OCI-LY3 (cell line): ENCODE measurements at regions not wholly inside any gene's neighbourhood (a gene's known extent, or its start where the extent isn't known, plus 50 kb on each side); places are given as distances from the start of the nearest gene placed in this dataset.

Experiments
- H2AFZ ChIP-seq: fragments of 200-600, 300-600 bp; shearing (Covaris generic); 2 replicates; pipeline ENCODE4 v1.6.0; 2014; ENCODE audit warnings: antibody characterized with exemption, low read depth, low read length
- H3K27ac ChIP-seq: fragments of 200-600, 300-600 bp; sonication (generic); 2 replicates; pipeline ENCODE4 v1.5.1; 2014; ENCODE audit warnings: mild to moderate bottlenecking, low read length, moderate library complexity, mixed read lengths
- H3K27me3 ChIP-seq: fragments of 200-600, 300-600 bp; sonication (generic); 2 replicates; pipeline ENCODE4 v1.6.1; 2014; ENCODE audit warnings: low read depth, low read length, mixed read lengths
- H3K36me3 ChIP-seq: fragments of 200-600, 300-600 bp; sonication (generic); replicated peaks from 2 replicates; pipeline ENCODE3; 2014; ENCODE audit warnings: low read depth, low read length, mixed read lengths
- H3K4me1 ChIP-seq: fragments of 300-600, 200-600 bp; sonication (generic); 2 replicates; pipeline ENCODE4 v1.6.1; 2014; ENCODE audit warnings: low read length, mixed read lengths
- H3K4me2 ChIP-seq: fragments of 200-600, 300-600 bp; sonication (generic); 2 replicates; pipeline ENCODE4 v1.6.1; 2014; ENCODE audit warnings: low read length, mixed read lengths
- H3K4me3 ChIP-seq: fragments of 300-600, 200-600 bp; sonication (generic); 2 replicates; pipeline ENCODE4 v1.5.1; 2014; ENCODE audit warnings: antibody characterized with exemption, mild to moderate bottlenecking, low read length, moderate library complexity
- H3K79me2 ChIP-seq: fragments of 300-600, 200-600 bp; shearing (Covaris generic); 2 replicates; pipeline ENCODE4 v1.6.1; 2014; ENCODE audit warnings: mild to moderate bottlenecking, low read length, mixed read lengths
- H3K9ac ChIP-seq: fragments of 300-600, 200-600 bp; shearing (Covaris generic); 2 replicates; pipeline ENCODE4 v1.6.0; 2014; ENCODE audit warnings: mild to moderate bottlenecking, low read length, moderate library complexity
- H3K9me3 ChIP-seq: fragments of 200-600, 300-600 bp; shearing (Covaris generic); 2 replicates; pipeline ENCODE4 v1.6.1; 2014; ENCODE audit warnings: low read length, mixed read lengths; ENCODE audit not compliant: insufficient read depth
- H4K20me1 ChIP-seq: fragments of 200-600, 300-600 bp; sonication (generic); 2 replicates; pipeline ENCODE4 v1.6.1; 2016; ENCODE audit warnings: low read length, mixed read lengths; ENCODE audit not compliant: insufficient read depth
- CTCF ChIP-seq: fragments of 200-600, 300-600 bp; sonication (generic); IDR thresholded peaks from 2 replicates; pipeline ENCODE4 v1.5.1; 2014; ENCODE audit warnings: antibody characterized with exemption, low read length, low read depth
- EZH2phosphoT487 ChIP-seq: fragments of 200-600 bp; shearing (Covaris generic); IDR thresholded peaks from 2 replicates; pipeline ENCODE4 v1.6.1; 2018; ENCODE audit warnings: antibody characterized with exemption, mixed run types, low read depth

- Histone ChIP-seq H3K4me2 (no peak overlapping the region), H3K9ac (no peak overlapping the region), H3K4me1 (no peaks in the 10 kb centered on the region), H4K20me1 (no peaks in the 10 kb centered on the region), H3K9me3 (no peaks in the 10 kb centered on the region), H3K27me3 (no peaks in the 10 kb centered on the region), H3K4me3 (no peak overlapping the region), H3K27ac (no peak overlapping the region), H3K79me2 (no peaks in the 10 kb centered on the region), H2AFZ (no peak overlapping the region), H3K36me3 (no peaks in the 10 kb centered on the region)
- TF ChIP-seq EZH2phosphoT487: no peak
- TF ChIP-seq CTCF: no peak
Observed at GRCh38 chr6:73968221-73968757, 272.3 kb downstream of the CD109 start.

GRCh38 chr6:73965539-73966029 lies 269.6 kb downstream of the CD109 start:
- H3K27me3 ChIP-seq: no peaks in the 10 kb centered on the region
- no peak overlapping the region for H3K4me3 ChIP-seq
- H3K79me2 ChIP-seq: no peaks in the 10 kb centered on the region
- no peak overlapping the region for H3K4me2 ChIP-seq
- H3K4me1 ChIP-seq: no peaks in the 10 kb centered on the region
- H3K9ac ChIP-seq: no peak overlapping the region
- H3K36me3 ChIP-seq: no peaks in the 10 kb centered on the region
- no peak overlapping the region for H2AFZ ChIP-seq
- H3K27ac ChIP-seq: no peak overlapping the region
- no peaks in the 10 kb centered on the region; the same call in 1 of the 2 replicates for H3K9me3 ChIP-seq
- H4K20me1 ChIP-seq: no peaks in the 10 kb centered on the region
- TF ChIP-seq CTCF (no peak), EZH2phosphoT487 (no peak)

- Histone ChIP-seq H3K4me2 (no peak overlapping the region), H3K9me3 (no peaks in the 10 kb centered on the region; the same call in 1 of the 2 replicates), H3K36me3 (no peaks in the 10 kb centered on the region), H3K9ac (no peak overlapping the region), H3K4me1 (no peaks in the 10 kb centered on the region), H2AFZ (peak overlapping the region; percentile 24; the same call in 1 of the 2 replicates), H3K27ac (no peak overlapping the region), H4K20me1 (no peaks in the 10 kb centered on the region), H3K79me2 (no peaks in the 10 kb centered on the region), H3K27me3 (no peaks in the 10 kb centered on the region), H3K4me3 (no peak overlapping the region)
- no peak for TF ChIP-seq EZH2phosphoT487
- no peak for TF ChIP-seq CTCF
Observed at GRCh38 chr6:73964241-73964854, 268.3 kb downstream of the CD109 start.

- Histone ChIP-seq H3K9me3 (no peaks in the 10 kb centered on the region; the same call in 1 of the 2 replicates), H3K4me2 (no peak overlapping the region), H2AFZ (no peak overlapping the region; the same call in 1 of the 2 replicates), H3K27me3 (no peaks in the 10 kb centered on the region), H3K9ac (no peak overlapping the region), H3K36me3 (no peaks in the 10 kb centered on the region), H4K20me1 (no peaks in the 10 kb centered on the region), H3K79me2 (no peaks in the 10 kb centered on the region), H3K4me1 (no peaks in the 10 kb centered on the region), H3K4me3 (no peak overlapping the region), H3K27ac (no peak overlapping the region)
- TF ChIP-seq EZH2phosphoT487: no peak
- TF ChIP-seq CTCF: no peak
Observed at GRCh38 chr6:73962884-73963283, 266.9 kb downstream of the CD109 start.
